Body of pancreas (tissue), 4 donors: ENCODE measurements at regions not wholly inside any gene's neighbourhood (a gene's known extent, or its start where the extent isn't known, plus 50 kb on each side); places are given as distances from the start of the nearest gene placed in this dataset.

ENCODE experiments used
- ATAC-seq: fragments of 150-250 bp; one replicate; pipeline ENCODE4 v1.9.1; 2016
- DNase-seq, 4 donors: peaks; one replicate each; pipeline ENCODE4 v3.0.0-alpha.2; 2019
- H3K27ac ChIP-seq, 4 donors: fragments of 200-600 bp; sonication (generic); 1 replicate in 3 of 4; 2 replicates in 1 of 4; pipeline versions ENCODE4 v1.5.1 to v1.6.1; 2016 to 2019; ENCODE audit warnings: mild to moderate bottlenecking in 1 of 4, mixed read lengths in 1 of 4, moderate library complexity in 1 of 4
- H3K27me3 ChIP-seq, 2 donors: fragments of 200-600 bp; sonication (generic); one replicate each; pipeline ENCODE4 v1.6.0; 2016; ENCODE audit warnings: mild to moderate bottlenecking in 1 of 2
- H3K36me3 ChIP-seq, 2 donors: fragments of 200-600 bp; sonication (generic); replicated peaks in 1 of 2; 2 replicates each; pipeline ENCODE4 v1.5.1; 2016; ENCODE audit warnings: low read depth in 2 of 2; ENCODE audit not compliant: insufficient read depth in 1 of 2
- H3K4me1 ChIP-seq: fragments of 200-600 bp; sonication (generic); one replicate; pipeline ENCODE4 v1.6.0; 2016
- H3K4me3 ChIP-seq, 2 donors: fragments of 200-600 bp; sonication (generic); 1 replicate in 1 of 2; 2 replicates in 1 of 2; pipeline ENCODE4 v1.5.1; 2016 to 2019
- H3K9me3 ChIP-seq, 3 donors: fragments of 200-600 bp; sonication (generic); 1 replicate in 2 of 3; 2 replicates in 1 of 3; pipeline ENCODE4 v1.5.1; 2016
- POLR2A ChIP-seq, 3 donors: fragments of 450-650 bp; IDR thresholded peaks; one replicate each; pipeline ENCODE4 v1.6.1; 2016; ENCODE audit warnings: antibody characterized with exemption in 3 of 3, mild to moderate bottlenecking in 2 of 3
- WGBS, 2 donors: methylation state at CpG; one replicate each; pipeline ENCODE4 v1.1.5; 2017; 5-methylcytosine and 5-hydroxymethylcytosine counted together
- intact Hi-C: fragments of 100-400 bp; cut with DNase I; formaldehyde crosslinking; loops from one replicate; pipeline ENCODE4 v1.15.1; 2023
- TF ChIP-seq, protein P1 (sequence below), 7 experiments: fragments of 450-650 bp in 4 of 7; fragments of 200-600 bp in 3 of 7; sonication (generic) in 3 of 7; IDR thresholded peaks; one replicate each; pipeline ENCODE4 v1.5.1; 2016 to 2019; ENCODE audit warnings: antibody characterized with exemption in 7 of 7

DNA sequence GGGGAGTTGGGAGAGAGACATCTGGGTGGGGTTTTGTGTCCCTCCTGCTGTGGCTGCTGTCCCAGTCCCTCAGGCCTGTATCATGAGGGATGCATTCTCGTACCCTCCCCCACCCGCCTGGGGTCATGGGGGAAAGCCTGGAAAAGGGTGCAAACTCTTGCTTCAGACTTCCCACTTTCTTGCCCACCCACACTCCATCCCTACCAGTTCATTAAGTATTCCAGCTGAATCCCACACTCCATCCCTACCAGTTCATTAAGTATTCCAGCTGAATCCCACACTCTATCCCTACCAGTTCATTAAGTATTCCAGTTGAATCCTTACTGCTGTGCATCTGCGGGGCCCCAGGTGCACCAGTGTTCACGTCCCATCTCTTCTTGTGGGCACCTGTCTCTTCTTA, 116.3 kb downstream of the ACAA2 start:
- intact Hi-C loops, result no loop called here

GRCh38 chr18:49694402-49694801, 118.9 kb downstream of the ACAA2 start:
- H3K9me3 ChIP-seq, result no peaks in the 10 kb centered on the region
- 87 to 100% methylated on average over 1 of the region's 1 CpG for WGBS, 2 donors
- DNase-seq, result no peak
- intact Hi-C loops, result no loop called here
- no peak overlapping the region for H3K27ac ChIP-seq
- no peaks in the 10 kb centered on the region for H3K4me1 ChIP-seq
- no peaks in the 10 kb centered on the region for H3K27me3 ChIP-seq
- TF ChIP-seq, protein P1, sequence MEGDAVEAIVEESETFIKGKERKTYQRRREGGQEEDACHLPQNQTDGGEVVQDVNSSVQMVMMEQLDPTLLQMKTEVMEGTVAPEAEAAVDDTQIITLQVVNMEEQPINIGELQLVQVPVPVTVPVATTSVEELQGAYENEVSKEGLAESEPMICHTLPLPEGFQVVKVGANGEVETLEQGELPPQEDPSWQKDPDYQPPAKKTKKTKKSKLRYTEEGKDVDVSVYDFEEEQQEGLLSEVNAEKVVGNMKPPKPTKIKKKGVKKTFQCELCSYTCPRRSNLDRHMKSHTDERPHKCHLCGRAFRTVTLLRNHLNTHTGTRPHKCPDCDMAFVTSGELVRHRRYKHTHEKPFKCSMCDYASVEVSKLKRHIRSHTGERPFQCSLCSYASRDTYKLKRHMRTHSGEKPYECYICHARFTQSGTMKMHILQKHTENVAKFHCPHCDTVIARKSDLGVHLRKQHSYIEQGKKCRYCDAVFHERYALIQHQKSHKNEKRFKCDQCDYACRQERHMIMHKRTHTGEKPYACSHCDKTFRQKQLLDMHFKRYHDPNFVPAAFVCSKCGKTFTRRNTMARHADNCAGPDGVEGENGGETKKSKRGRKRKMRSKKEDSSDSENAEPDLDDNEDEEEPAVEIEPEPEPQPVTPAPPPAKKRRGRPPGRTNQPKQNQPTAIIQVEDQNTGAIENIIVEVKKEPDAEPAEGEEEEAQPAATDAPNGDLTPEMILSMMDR (IDR thresholded peaks at IDR 0.05), result no peak
- no peak for TF ChIP-seq POLR2A (IDR thresholded peaks at IDR 0.05)
- no peaks in the 10 kb centered on the region for H3K36me3 ChIP-seq
- H3K4me3 ChIP-seq, result no peak overlapping the region
- no peak for ATAC-seq

More for the DNA sequence above, 116.3 kb downstream of the ACAA2 start:
- no peaks in the 10 kb centered on the region for H3K27me3 ChIP-seq
- H3K4me1 ChIP-seq, result no peaks in the 10 kb centered on the region
- DNase-seq (no peak), ATAC-seq (no peak)
- no peaks in the 10 kb centered on the region for H3K9me3 ChIP-seq
- H3K27ac ChIP-seq, result no peak overlapping the region
- WGBS, 2 donors, result 79 to 91% methylated on average over 4 of the region's 4 CpGs
- TF ChIP-seq, protein P1 (IDR thresholded peaks at IDR 0.05), result no peak
- no peak overlapping the region for H3K4me3 ChIP-seq
- no peaks in the 10 kb centered on the region for H3K36me3 ChIP-seq

- WGBS, 2 donors, result 76 to 81% methylated on average over 4 of the region's 4 CpGs
- H3K27me3 ChIP-seq, result no peaks in the 10 kb centered on the region
- H3K27ac ChIP-seq, result no peak overlapping the region
- H3K4me3 ChIP-seq, result no peak overlapping the region
- H3K4me1 ChIP-seq, result no peaks in the 10 kb centered on the region
- intact Hi-C loops, result no loop called here
- TF ChIP-seq POLR2A (IDR thresholded peaks at IDR 0.05), result no peak
- TF ChIP-seq, protein P1 (IDR thresholded peaks at IDR 0.05), result no peak
- no peak for ATAC-seq
- H3K36me3 ChIP-seq, result no peaks in the 10 kb centered on the region
- no peaks in the 10 kb centered on the region for H3K9me3 ChIP-seq
- DNase-seq, result no peak
Measured at GRCh38 chr18:49693717-49694005, 119.7 kb downstream of the ACAA2 start.

- DNase-seq (no peak), ATAC-seq (no peak)
- Histone ChIP-seq H3K9me3 (no peaks in the 10 kb centered on the region), H3K27me3 (no peaks in the 10 kb centered on the region), H3K4me3 (no peak overlapping the region), H3K36me3 (no peaks in the 10 kb centered on the region), H3K4me1 (no peaks in the 10 kb centered on the region), H3K27ac (no peak overlapping the region)
- intact Hi-C loops, result no loop called here
- WGBS, 2 donors, result 83 to 87% methylated on average over 10 of the region's 10 CpGs
- TF ChIP-seq, protein P1 (IDR thresholded peaks at IDR 0.05), result no peak
- no peak for TF ChIP-seq POLR2A (IDR thresholded peaks at IDR 0.05)
Measured at GRCh38 chr18:49692906-49693716, 120.2 kb downstream of the ACAA2 start.

DNA sequence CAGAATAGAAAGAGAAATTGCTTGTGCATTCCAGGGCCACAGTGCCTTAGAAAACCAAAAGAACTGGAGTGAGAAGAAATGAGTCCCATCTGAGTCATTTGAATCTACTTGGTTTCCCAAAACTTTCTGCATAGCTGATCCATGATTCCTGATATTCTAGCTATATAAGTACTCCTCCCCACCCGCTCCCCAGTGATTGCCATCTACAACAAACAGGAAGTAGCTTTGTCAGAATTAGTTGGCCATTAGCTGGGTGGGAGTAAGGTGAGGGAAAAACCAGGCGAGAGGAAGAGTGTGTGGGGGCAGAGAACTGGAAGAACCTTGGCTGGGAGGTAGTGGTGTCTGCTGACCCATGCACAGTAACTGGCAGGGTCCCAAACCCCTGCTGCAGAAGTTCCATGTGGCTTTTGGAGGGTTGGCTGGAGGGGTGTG, 122.1 kb downstream of the ACAA2 start:
- DNase-seq (peak in 1 of 4 donors; percentile 20), ATAC-seq (peak; percentile 35)
- Histone ChIP-seq H3K9me3 (no peaks in the 10 kb centered on the region), H3K4me3 (no peak overlapping the region), H3K27ac (no peak overlapping the region), H3K36me3 (no peaks in the 10 kb centered on the region), H3K27me3 (no peaks in the 10 kb centered on the region), H3K4me1 (no peaks in the 10 kb centered on the region)
- TF ChIP-seq POLR2A (IDR thresholded peaks at IDR 0.05), result no peak
- TF ChIP-seq, protein P1 (IDR thresholded peaks at IDR 0.05), result no peak
- 77 to 81% methylated on average over 2 of the region's 2 CpGs for WGBS, 2 donors
- intact Hi-C loops, result no loop called here
